Hepatocyte (in vitro differentiated cells): ENCODE measurements at regions not wholly inside any gene's neighbourhood (a gene's known extent, or its start where the extent isn't known, plus 50 kb on each side); places are given as distances from the start of the nearest gene placed in this dataset.

Source experiments
- DNase-seq: peaks from one replicate; pipeline ENCODE4 v3.0.0-alpha.2; 2016; ENCODE audit warnings: low spot score
- H2AFZ ChIP-seq: fragments of 200-600 bp; sonication (generic); 2 replicates; pipeline ENCODE4 v1.6.0; 2016; ENCODE audit warnings: antibody characterized with exemption, mild to moderate bottlenecking
- H3K27ac ChIP-seq: fragments of 200-600 bp; sonication (generic); 2 replicates; pipeline ENCODE4 v1.5.1; 2016; ENCODE audit warnings: mild to moderate bottlenecking
- H3K27me3 ChIP-seq: fragments of 200-600 bp; sonication (generic); 2 replicates; pipeline ENCODE4 v1.6.1; 2016
- H3K36me3 ChIP-seq: fragments of 200-600 bp; sonication (generic); replicated peaks from 2 replicates; pipeline ENCODE4 v1.5.1; 2016; ENCODE audit warnings: low read depth; ENCODE audit not compliant: insufficient read depth
- H3K4me1 ChIP-seq: fragments of 200-600 bp; sonication (generic); 2 replicates; pipeline ENCODE4 v1.5.1; 2016; ENCODE audit warnings: mild to moderate bottlenecking, moderate library complexity; ENCODE audit not compliant: insufficient read depth
- H3K4me2 ChIP-seq: fragments of 200-600 bp; sonication (generic); 2 replicates; pipeline ENCODE4 v1.6.0; 2016
- H3K4me3 ChIP-seq: fragments of 200-600 bp; sonication (generic); 2 replicates; pipeline ENCODE4 v1.5.1; 2016; ENCODE audit warnings: mild to moderate bottlenecking
- H3K79me2 ChIP-seq: fragments of 200-600 bp; sonication (generic); 2 replicates; pipeline ENCODE4 v1.6.0; 2017; ENCODE audit warnings: mild to moderate bottlenecking
- H3K9me2 ChIP-seq: fragments of 200-600 bp; sonication (generic); replicated peaks from 2 replicates; pipeline ENCODE4 v1.6.0; 2017; ENCODE audit warnings: mild to moderate bottlenecking; ENCODE audit not compliant: insufficient read depth
- H3K9me3 ChIP-seq: fragments of 200-600 bp; sonication (generic); 2 replicates; pipeline ENCODE4 v1.5.1; 2016; ENCODE audit warnings: low read depth, mild to moderate bottlenecking
- H4K20me1 ChIP-seq: fragments of 200-600 bp; sonication (generic); 2 replicates; pipeline ENCODE4 v1.6.0; 2016; ENCODE audit warnings: mild to moderate bottlenecking; ENCODE audit not compliant: insufficient read depth, poor library complexity, severe bottlenecking
- EZH2 ChIP-seq: fragments of 200-600 bp; sonication (generic); IDR thresholded peaks from 2 replicates; pipeline ENCODE4 v1.6.1; 2016; ENCODE audit warnings: antibody characterized with exemption, mild to moderate bottlenecking, borderline replicate concordance
- EZH2phosphoT487 ChIP-seq: fragments of 200-600 bp; sonication (generic); IDR thresholded peaks from one replicate; pipeline ENCODE4 v1.6.1; 2018; ENCODE audit warnings: antibody characterized with exemption, mild to moderate bottlenecking, low read depth, moderate library complexity; ENCODE audit not compliant: unreplicated experiment, severe bottlenecking
- WGBS: methylation state at CpG from one replicate; pipeline ENCODE4 v1.1.6; 2016; ENCODE audit warnings: low lambda C conversion rate; ENCODE audit errors: missing lambda C conversion rate; 5-methylcytosine and 5-hydroxymethylcytosine counted together
- TF ChIP-seq, protein P1 (sequence below): fragments of 200-600 bp; sonication (generic); IDR thresholded peaks from 2 replicates; pipeline ENCODE4 v1.5.1; 2016; ENCODE audit warnings: antibody characterized with exemption, mild to moderate bottlenecking; ENCODE audit not compliant: poor library complexity

DNA sequence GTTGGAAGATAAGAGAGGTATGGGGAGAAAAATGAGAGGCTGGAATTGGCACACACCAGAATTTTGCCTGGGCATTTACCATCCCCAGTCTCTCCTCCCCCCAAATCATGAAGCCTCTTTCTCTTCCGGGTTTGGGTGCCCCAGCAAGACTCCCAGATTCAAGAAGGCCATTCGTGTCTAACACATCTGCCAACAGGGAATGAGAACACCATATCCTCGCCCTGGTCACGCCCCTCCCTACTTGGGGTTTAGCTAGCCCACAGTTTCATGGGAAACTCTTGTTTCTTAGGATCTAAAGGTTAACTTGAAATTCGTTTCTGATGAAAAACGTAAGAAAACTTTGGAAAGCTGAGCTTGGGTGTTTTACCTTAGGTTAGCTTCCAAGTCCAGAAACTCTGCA lies 105.5 kb upstream of the TMEM170B start:
- 86% methylated on average over 6 of the region's 6 CpGs for WGBS
- DNase-seq = no peak
- no peak overlapping the region for H3K4me3 ChIP-seq
- H3K27ac ChIP-seq = peak overlapping the region; percentile 38
- no peak overlapping the region for H3K4me2 ChIP-seq
- no peaks in the 10 kb centered on the region for H3K79me2 ChIP-seq
- no peaks in the 10 kb centered on the region for H4K20me1 ChIP-seq
- H3K36me3 ChIP-seq = no peaks in the 10 kb centered on the region
- peaks cover 39% of the 10 kb centered on the region for H3K4me1 ChIP-seq
- H3K9me3 ChIP-seq = no peaks in the 10 kb centered on the region
- TF ChIP-seq EZH2phosphoT487 (no peak), EZH2 (no peak)
- TF ChIP-seq, protein P1, sequence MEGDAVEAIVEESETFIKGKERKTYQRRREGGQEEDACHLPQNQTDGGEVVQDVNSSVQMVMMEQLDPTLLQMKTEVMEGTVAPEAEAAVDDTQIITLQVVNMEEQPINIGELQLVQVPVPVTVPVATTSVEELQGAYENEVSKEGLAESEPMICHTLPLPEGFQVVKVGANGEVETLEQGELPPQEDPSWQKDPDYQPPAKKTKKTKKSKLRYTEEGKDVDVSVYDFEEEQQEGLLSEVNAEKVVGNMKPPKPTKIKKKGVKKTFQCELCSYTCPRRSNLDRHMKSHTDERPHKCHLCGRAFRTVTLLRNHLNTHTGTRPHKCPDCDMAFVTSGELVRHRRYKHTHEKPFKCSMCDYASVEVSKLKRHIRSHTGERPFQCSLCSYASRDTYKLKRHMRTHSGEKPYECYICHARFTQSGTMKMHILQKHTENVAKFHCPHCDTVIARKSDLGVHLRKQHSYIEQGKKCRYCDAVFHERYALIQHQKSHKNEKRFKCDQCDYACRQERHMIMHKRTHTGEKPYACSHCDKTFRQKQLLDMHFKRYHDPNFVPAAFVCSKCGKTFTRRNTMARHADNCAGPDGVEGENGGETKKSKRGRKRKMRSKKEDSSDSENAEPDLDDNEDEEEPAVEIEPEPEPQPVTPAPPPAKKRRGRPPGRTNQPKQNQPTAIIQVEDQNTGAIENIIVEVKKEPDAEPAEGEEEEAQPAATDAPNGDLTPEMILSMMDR = no peak
- no peaks in the 10 kb centered on the region for H3K27me3 ChIP-seq
- H2AFZ ChIP-seq = no peak overlapping the region
- no peaks in the 10 kb centered on the region for H3K9me2 ChIP-seq

DNA sequence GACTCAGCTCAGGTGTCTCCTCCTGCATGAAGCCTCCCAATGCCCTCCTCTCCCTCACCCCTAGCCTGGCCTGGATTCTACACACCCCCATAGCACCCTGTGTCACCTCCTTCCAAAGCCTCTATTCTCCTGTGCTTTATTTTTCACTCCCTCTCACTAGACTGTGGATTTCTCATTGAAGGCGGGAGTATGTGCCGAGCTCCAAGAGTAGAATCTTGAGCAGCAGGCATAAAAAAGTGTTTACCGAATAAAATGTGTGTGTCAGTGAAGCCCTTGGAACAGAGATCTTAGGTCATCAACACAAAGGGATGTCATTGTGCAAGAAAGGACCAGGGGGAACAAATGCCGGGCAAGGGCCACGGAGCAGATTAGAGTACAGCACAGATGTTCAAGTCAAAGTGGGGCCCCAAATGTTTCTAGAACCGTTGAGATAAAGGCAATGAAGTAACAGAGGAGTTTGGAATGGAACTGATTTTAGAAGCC lies 106.1 kb upstream of the TMEM170B start:
- no peak for DNase-seq
- H3K27me3 ChIP-seq = no peaks in the 10 kb centered on the region
- no peaks in the 10 kb centered on the region for H3K9me2 ChIP-seq
- 84% methylated on average over 6 of the region's 6 CpGs for WGBS
- H3K9me3 ChIP-seq = no peaks in the 10 kb centered on the region
- H4K20me1 ChIP-seq = no peaks in the 10 kb centered on the region
- TF ChIP-seq EZH2phosphoT487 (no peak), EZH2 (no peak)
- no peak overlapping the region for H3K4me2 ChIP-seq
- H3K79me2 ChIP-seq = no peaks in the 10 kb centered on the region
- peaks cover 39% of the 10 kb centered on the region for H3K4me1 ChIP-seq
- H3K4me3 ChIP-seq = no peak overlapping the region
- H3K27ac ChIP-seq = peak overlapping the region; percentile 38
- no peaks in the 10 kb centered on the region for H3K36me3 ChIP-seq
- H2AFZ ChIP-seq = no peak overlapping the region

DNA sequence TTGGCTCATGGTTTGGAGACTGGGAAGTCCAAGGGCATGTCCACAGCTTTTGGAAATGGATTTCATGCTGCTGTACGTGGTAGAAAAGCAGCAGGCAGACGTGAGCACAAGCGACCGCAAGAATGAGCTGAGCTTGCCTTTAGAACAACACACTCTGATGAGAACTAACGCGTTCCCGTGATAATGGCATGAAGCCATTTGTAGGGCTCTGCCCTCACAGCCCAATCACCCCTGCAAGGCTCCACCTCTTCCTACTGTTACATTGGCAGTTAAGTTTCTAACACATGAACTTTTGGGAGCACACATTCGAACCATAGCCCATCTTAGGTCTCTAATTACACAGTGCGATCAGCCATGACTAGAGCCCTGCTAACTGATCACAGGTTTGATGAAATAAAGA lies 107.5 kb upstream of the TMEM170B start:
- Histone ChIP-seq H3K36me3 (no peaks in the 10 kb centered on the region), H3K9me2 (no peaks in the 10 kb centered on the region), H3K4me2 (no peak overlapping the region), H3K27me3 (no peaks in the 10 kb centered on the region), H3K4me1 (peaks cover 36% of the 10 kb centered on the region), H3K4me3 (no peak overlapping the region), H3K9me3 (no peaks in the 10 kb centered on the region), H3K27ac (no peak overlapping the region), H4K20me1 (no peaks in the 10 kb centered on the region), H2AFZ (no peak overlapping the region), H3K79me2 (no peaks in the 10 kb centered on the region)
- no peak for DNase-seq
- WGBS = 93% methylated on average over 9 of the region's 9 CpGs
- TF ChIP-seq EZH2 (no peak), EZH2phosphoT487 (no peak)
- TF ChIP-seq, protein P1 = no peak

DNA sequence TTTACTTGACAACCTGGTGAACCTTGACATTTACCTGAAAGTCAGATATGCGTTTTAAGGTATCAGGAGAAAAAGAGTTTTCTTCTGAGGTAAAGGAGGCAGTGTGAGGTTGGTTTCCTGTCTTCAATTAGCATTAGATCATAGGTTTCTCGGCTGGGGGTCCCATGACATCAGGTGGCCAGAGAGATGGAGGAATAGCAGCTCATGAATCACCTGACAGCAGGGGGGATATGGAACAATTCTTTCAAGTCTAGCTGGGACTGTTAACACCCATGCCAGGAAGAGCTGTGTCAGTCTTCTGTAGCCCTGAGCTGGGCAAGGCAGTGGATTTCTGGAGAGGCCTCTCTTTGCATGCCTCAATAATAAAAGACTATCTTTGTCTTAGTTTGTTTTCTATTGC lies 108.0 kb upstream of the TMEM170B start:
- H2AFZ ChIP-seq = no peak overlapping the region
- no peaks in the 10 kb centered on the region for H3K79me2 ChIP-seq
- H3K36me3 ChIP-seq = no peaks in the 10 kb centered on the region
- TF ChIP-seq, protein P1 = no peak
- no peak for TF ChIP-seq EZH2phosphoT487
- TF ChIP-seq EZH2 = no peak
- H3K4me2 ChIP-seq = no peak overlapping the region
- no peaks in the 10 kb centered on the region for H3K27me3 ChIP-seq
- no peaks in the 10 kb centered on the region for H3K9me3 ChIP-seq
- peaks cover 35% of the 10 kb centered on the region for H3K4me1 ChIP-seq
- WGBS = 63% methylated on average over 2 of the region's 2 CpGs
- H4K20me1 ChIP-seq = no peaks in the 10 kb centered on the region
- H3K27ac ChIP-seq = peak overlapping the region; percentile 79
- H3K4me3 ChIP-seq = no peak overlapping the region
- H3K9me2 ChIP-seq = no peaks in the 10 kb centered on the region
- no peak for DNase-seq
